ENCODE measurements at regions not wholly inside any gene's neighbourhood (a gene's known extent, or its start where the extent isn't known, plus 50 kb on each side); places are given as distances from the start of the nearest gene placed in this dataset.
A peak's percentile ranks its signal among the peaks of the same experiment; 100 is the strongest.

DNA sequence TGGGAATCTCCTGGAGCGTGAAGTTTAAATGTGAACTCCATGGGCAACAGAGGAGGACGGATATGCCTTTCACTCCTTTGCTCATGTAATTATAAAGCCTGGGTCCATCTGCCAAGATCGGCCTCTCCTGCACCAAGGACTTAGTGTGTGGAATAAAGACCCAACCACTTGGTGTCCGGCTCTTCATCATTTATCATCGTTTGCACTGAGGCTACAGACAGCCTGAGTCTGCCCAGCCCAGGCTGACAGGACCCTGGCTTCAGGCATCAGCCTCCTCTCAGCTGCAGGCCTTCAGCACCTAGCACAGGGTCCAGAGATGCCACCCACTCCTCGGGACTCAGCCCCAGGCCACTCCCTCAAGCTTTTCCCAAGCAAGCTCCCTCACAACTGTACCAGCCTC lies 206.8 kb upstream of the IPO5 start:
- no peak overlapping the region for H3K4me3 ChIP-seq (ENCODE audit: low read depth, low read length)
- TF ChIP-seq, protein P1, sequence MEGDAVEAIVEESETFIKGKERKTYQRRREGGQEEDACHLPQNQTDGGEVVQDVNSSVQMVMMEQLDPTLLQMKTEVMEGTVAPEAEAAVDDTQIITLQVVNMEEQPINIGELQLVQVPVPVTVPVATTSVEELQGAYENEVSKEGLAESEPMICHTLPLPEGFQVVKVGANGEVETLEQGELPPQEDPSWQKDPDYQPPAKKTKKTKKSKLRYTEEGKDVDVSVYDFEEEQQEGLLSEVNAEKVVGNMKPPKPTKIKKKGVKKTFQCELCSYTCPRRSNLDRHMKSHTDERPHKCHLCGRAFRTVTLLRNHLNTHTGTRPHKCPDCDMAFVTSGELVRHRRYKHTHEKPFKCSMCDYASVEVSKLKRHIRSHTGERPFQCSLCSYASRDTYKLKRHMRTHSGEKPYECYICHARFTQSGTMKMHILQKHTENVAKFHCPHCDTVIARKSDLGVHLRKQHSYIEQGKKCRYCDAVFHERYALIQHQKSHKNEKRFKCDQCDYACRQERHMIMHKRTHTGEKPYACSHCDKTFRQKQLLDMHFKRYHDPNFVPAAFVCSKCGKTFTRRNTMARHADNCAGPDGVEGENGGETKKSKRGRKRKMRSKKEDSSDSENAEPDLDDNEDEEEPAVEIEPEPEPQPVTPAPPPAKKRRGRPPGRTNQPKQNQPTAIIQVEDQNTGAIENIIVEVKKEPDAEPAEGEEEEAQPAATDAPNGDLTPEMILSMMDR (IDR thresholded peaks at IDR 0.05; ENCODE audit: insufficient read depth, low read depth, low read length), result no peak
- DNase-seq (ENCODE audit: low read depth), result no peak

DNA sequence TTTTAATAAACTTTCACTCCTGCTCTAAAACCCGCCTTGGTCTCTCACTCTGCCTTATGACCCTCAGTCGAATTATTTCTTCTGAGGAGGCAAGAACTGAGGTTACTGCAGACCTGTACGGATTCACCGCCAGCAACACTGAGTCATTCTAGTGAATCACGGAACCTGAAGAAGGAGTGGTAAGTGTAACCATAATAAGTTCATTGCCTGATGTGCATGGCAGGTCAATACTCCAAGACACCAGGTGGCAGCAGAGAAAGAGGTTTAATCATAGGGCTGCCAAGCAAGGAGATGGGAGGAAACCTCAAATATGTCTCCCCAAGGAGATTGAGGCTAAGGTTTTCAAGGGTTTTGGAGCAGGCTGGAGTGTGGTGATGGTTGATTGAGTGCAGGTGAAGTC lies 204.3 kb upstream of the IPO5 start:
- TF ChIP-seq, protein P1 (IDR thresholded peaks at IDR 0.05; ENCODE audit: insufficient read depth, low read depth, low read length), result peak; percentile 6

DNA sequence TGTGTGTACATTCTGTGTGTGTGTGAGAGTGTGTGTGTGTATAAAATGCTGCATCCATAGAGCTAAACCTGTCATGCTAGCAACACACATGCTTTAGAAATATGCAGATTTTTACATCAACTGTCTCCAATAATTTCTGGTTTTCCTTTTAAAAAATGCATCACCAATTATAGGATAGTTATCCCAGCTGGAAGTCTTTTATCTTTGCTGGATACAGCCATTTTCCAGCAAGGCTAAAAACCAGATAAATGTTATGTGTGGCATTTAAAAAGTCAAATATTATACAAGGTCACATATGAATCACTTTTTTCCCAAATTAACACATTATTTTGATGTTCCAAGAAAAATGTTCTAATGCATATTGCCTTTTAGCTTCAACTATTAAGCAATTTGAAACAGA lies 202.0 kb upstream of the IPO5 start:
- TF ChIP-seq, protein P1 (IDR thresholded peaks at IDR 0.05; ENCODE audit: insufficient read depth, low read depth, low read length), result no peak
- DNase-seq (ENCODE audit: low read depth), result no peak
- H3K4me3 ChIP-seq (ENCODE audit: low read depth, low read length), result no peak overlapping the region

More for the DNA sequence above, 204.3 kb upstream of the IPO5 start:
- no peak overlapping the region for H3K4me3 ChIP-seq (ENCODE audit: low read depth, low read length)
- peak; percentile 7 for DNase-seq (ENCODE audit: low read depth)

DNA sequence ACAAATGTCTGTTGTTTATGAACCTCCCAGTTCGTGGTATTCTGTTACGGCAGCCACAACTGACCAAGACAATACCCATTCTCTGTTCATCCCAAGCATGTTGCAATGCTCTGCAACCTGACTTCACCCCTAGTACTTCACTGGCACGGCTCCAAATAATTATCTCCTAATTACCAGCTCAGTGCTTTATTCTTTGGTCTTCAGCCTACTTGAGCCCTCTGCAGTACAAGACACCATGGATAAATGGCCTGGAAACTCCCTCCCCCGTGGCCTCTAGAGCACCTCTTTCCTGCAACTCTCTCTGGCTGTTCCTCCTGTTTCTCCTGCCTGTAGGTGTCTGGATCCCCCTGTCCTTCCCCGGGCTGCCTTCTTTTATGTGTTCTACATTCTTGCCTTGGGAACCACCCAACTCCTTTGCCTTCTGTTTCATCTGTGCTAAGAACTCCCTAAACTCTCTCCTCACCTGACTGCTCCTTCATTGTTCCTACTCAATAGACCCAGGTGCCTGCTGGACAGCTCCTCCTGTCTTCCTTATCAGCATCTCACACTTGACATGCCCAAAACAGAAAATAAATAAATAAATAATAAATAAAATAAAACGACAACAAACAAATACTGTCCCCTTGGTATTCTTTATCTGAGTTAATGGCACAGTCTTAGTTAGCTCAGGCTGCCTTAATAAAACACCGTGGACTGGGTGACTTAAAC lies 200.4 kb upstream of the IPO5 start:
- H3K4me3 ChIP-seq (ENCODE audit: low read depth, low read length), result no peak overlapping the region
- TF ChIP-seq, protein P1 (IDR thresholded peaks at IDR 0.05; ENCODE audit: insufficient read depth, low read depth, low read length), result no peak
- DNase-seq (ENCODE audit: low read depth), result no peak

DNA sequence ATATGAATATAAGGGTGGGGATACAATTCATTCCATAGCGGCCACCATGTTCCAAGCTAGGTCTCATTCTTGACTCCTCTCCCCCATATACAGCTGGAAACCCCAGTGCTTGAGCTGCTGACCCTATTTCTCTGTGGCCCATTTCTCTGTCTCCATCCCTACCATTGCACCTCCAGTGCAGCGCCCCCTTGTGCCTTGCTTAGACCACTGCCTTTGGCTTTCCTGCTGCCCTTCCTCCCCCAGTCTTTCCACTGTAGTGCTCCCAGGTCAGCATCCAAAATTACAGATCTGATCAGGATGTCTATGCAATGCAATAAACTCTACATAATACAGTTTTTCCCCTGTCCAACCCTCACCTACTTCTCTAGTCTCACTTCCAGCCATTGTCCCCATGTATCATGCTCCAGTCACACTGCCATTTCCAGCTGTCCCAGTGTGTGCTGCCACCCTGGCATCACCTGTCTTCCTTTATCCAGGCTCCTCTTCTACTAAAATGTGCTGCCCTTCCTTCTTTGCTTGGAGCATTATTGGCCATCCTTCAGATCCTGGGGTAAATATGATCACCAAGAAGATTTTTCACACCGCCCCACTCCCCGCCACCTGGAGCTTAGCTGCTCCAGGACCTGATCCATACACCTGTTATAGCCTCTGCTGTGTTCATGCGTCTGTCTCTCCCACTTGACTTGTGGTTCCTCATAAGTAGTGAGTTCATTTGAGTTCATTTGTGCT lies 199.4 kb upstream of the IPO5 start:
- H3K4me3 ChIP-seq (ENCODE audit: low read depth, low read length), result no peak overlapping the region
- DNase-seq (ENCODE audit: low read depth), result no peak
- TF ChIP-seq, protein P1 (IDR thresholded peaks at IDR 0.05; ENCODE audit: insufficient read depth, low read depth, low read length), result peak; percentile 18

DNA sequence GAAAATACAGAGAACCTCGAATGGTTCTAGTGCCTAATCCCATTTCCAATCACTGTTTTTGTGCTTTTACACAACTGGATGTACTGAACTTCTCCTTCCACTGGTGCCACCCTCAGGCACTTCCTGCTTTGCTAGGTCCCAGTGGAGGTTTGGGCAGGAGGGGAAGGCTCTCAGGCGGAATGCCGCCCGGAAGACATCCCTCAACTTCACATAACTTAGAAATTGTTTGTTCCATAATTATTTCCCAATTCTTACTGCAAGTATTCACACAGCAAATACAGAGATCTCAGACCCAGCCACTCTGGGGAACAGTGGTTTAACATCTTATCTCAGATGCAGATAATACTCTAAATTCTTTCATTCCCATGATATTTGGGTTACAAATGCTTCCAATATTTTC lies 195.7 kb upstream of the IPO5 start:
- H3K4me3 ChIP-seq (ENCODE audit: low read depth, low read length), result no peak overlapping the region
- peak; percentile 12 for DNase-seq (ENCODE audit: low read depth)
- TF ChIP-seq, protein P1 (IDR thresholded peaks at IDR 0.05; ENCODE audit: insufficient read depth, low read depth, low read length), result no peak

Measured in fibroblast of villous mesenchyme (primary cell).